ENCODE measurements at regions not wholly inside any gene's neighbourhood (a gene's known extent, or its start where the extent isn't known, plus 50 kb on each side); places are given as distances from the start of the nearest gene placed in this dataset.

DNA sequence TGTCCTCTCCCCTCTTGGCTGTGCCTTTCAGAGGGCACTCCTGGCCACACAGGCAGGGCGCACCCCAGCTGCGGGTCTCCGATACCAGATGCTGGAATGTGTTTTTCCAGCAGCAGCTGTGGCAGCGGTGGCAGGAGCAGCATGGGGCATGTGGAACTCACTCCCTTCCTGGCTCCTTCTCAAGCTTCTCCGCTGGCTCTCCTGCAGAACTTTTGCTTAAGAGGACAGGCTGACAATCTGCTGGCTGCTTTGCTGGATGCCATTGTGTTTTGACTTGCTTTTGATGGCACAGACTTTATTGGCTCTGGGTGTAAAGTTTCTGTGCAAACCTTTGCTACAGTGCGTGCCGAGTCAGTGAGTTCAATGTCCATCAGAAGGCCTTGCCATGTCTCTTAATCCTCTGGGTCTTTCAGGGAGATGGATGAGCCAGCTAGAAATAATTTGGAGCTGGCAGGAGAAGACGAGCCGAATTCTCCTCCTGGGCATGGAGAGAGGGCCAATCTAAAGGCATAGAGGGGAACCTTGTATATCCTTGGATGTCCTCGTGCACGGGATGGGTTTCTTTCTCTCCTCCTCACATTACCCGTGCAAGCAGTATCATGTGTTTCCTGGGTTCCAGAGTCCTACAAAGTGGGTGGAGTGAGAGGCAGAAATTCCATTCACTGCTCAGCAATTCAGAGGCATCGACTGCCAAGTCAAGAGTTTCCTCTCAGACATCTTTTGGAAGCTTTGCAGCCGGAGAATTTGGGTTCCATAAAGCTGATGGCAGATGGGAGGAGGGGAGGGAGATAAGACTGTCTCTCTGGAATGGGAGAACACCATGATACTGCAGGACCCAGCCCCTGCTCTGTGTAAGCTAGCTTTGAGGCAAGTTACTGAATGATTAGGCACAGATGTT lies 231.2 kb downstream of the FGF9 start:
- ChIA-PET CTCF (no interaction called here), POLR2A (no interaction called here)
- no peak overlapping the region for H3K4me3 ChIP-seq (ENCODE audit: low read depth, low read length)
- TF ChIP-seq, protein P1, sequence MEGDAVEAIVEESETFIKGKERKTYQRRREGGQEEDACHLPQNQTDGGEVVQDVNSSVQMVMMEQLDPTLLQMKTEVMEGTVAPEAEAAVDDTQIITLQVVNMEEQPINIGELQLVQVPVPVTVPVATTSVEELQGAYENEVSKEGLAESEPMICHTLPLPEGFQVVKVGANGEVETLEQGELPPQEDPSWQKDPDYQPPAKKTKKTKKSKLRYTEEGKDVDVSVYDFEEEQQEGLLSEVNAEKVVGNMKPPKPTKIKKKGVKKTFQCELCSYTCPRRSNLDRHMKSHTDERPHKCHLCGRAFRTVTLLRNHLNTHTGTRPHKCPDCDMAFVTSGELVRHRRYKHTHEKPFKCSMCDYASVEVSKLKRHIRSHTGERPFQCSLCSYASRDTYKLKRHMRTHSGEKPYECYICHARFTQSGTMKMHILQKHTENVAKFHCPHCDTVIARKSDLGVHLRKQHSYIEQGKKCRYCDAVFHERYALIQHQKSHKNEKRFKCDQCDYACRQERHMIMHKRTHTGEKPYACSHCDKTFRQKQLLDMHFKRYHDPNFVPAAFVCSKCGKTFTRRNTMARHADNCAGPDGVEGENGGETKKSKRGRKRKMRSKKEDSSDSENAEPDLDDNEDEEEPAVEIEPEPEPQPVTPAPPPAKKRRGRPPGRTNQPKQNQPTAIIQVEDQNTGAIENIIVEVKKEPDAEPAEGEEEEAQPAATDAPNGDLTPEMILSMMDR (IDR thresholded peaks at IDR 0.05; ENCODE audit: insufficient read depth, low read length, missing control alignments): no peak
- DNase-seq (ENCODE audit: low read depth, low spot score): no peak

DNA sequence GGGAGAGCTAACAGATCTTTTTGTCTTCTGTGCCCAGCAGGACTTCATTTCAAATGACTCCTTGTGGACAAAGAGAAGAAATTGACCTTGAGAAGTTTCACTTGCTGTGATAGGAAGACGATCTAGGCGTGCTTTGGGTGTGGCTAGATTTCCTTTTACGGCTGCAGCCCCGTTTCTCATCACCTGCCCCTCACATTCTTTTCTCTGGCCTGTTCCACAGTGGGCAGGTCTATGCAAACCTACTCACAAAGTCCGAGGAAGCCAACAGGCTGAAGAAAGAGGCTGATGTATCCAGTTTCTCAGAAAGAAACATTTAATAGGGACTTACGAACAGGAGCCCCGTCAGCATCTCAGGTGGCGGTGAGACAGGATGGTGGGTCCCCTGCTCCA lies 231.8 kb downstream of the FGF9 start:
- TF ChIP-seq, protein P1 (IDR thresholded peaks at IDR 0.05; ENCODE audit: insufficient read depth, low read length, missing control alignments): no peak
- ChIA-PET POLR2A (no interaction called here), CTCF (no interaction called here)
- DNase-seq (ENCODE audit: low read depth, low spot score): no peak
- H3K4me3 ChIP-seq (ENCODE audit: low read depth, low read length): no peak overlapping the region

DNA sequence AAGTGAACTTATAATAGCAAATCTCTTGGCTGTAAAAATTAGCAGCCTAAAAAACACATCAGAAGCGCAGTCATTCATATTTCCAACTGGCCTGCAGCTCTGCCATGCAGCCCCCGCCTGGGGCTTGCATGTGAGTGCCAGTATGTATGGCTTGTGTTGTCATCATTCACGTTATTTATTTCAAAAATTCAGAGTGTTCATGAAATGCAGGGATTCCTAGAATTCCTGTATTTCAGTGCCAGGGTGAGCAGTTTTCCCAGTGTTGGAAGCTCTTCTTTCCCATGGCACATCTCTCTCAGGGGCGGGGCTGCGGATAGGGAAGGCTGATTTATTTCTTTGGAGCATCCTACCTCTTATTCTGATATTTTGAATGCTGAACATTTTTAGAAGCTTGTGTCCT lies 234.6 kb downstream of the FGF9 start:
- ChIA-PET CTCF (no interaction called here), POLR2A (no interaction called here)
- TF ChIP-seq, protein P1 (IDR thresholded peaks at IDR 0.05; ENCODE audit: insufficient read depth, low read length, missing control alignments): no peak
- no peak overlapping the region for H3K4me3 ChIP-seq (ENCODE audit: low read depth, low read length)
- no peak for DNase-seq (ENCODE audit: low read depth, low spot score)

DNA sequence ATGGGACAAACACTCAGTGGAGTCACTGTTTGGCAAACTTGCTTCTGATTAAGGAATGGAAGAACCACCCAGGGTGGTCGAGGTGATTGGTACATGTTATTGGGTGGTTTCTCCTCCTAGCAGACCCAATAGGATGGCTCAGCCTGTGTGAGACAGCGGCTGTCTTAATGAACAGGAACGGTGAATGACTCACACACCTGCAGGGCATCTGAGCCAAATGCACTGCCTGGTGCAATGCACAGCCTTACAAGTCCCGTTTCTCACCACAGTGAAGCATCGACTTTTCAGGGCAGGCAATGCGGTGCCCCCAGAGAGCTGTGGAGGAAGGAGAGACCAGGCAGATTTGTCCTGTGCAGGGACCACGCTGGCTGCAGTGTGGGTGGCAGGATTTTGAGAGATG lies 238.5 kb downstream of the FGF9 start:
- ChIA-PET POLR2A (no interaction called here), CTCF (no interaction called here)
- TF ChIP-seq, protein P1 (IDR thresholded peaks at IDR 0.05; ENCODE audit: insufficient read depth, low read length, missing control alignments): no peak
- H3K4me3 ChIP-seq (ENCODE audit: low read depth, low read length): no peak overlapping the region
- DNase-seq (ENCODE audit: low read depth, low spot score): no peak

DNA sequence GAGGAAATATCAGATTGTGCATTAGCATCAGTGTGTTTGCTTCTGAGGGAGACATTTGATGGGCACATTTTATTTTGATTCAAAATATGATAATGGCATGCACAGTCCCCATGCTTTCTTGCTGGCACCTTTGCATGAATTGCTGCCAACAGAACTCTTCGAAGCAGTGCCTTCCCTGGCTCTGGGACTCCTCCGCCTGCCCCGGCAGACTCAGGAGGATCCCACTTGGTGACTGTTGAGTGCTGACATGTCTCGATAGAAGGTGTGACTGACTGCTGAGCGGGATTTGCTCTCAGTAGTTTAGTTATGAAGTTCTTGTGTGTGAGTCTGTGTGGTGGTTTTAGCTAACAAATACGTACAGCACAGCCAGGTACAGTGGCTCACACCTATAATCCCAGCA lies 239.7 kb downstream of the FGF9 start:
- TF ChIP-seq, protein P1 (IDR thresholded peaks at IDR 0.05; ENCODE audit: insufficient read depth, low read length, missing control alignments): no peak
- POLR2A ChIA-PET: no interaction called here

DNA sequence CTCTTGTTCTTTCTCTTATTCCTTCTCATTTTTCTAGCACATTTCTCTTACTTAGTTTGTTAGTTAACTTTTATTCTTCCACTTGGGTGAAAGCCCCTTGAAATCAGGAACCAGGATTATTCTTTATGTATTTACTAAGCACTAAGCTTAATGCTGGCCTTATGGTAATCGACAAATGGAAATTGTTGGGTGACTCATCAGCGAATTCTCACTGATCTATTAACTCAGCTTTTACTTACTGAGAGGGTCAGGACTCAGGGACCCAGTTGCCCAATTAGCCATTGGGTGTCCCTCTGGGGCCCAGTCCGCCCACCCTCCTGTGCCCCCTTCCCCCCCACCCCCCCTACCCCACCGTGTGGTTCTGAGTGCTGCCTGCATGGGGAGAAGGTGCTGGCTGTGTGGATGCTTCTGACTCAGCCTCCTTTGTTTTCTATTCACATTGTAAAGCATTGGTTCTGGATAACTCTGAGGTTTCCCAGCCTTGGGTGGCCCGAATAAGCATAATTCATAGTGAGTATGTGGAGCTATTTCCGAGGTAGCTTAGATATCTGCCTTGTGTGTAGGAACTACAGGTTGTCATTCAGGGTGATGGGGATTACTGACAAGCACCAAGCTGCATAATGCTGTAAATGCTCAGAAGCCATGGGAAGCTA lies 240.9 kb downstream of the FGF9 start:
- POLR2A ChIA-PET: no interaction called here
- CTCF ChIA-PET: no interaction called here
- H3K4me3 ChIP-seq (ENCODE audit: low read depth, low read length): no peak overlapping the region
- DNase-seq (ENCODE audit: low read depth, low spot score): no peak
- TF ChIP-seq, protein P1 (IDR thresholded peaks at IDR 0.05; ENCODE audit: insufficient read depth, low read length, missing control alignments): no peak

More for the DNA sequence above, 239.7 kb downstream of the FGF9 start:
- no peak for DNase-seq (ENCODE audit: low read depth, low spot score)
- no peak overlapping the region for H3K4me3 ChIP-seq (ENCODE audit: low read depth, low read length)
- CTCF ChIA-PET: no interaction called here
